Activated naive CD8-positive, alpha-beta T cell treated with anti-CD3 and anti-CD28 coated beads for 36 hours (primary cell): ENCODE measurements at regions not wholly inside any gene's neighbourhood (a gene's known extent, or its start where the extent isn't known, plus 50 kb on each side); places are given as distances from the start of the nearest gene placed in this dataset.
"Not testable (repeated sequence)": the region's sequence is repeated elsewhere in the genome, so short reads cannot be mapped to it uniquely, and the experiment has no call there.

Experiments used
- DNase-seq: peaks from one replicate; pipeline ENCODE4 v3.0.0; 2021
- H3K27ac Mint-ChIP-seq: one replicate; pipeline ENCODE4 v1.8.0; 2022; ENCODE audit warnings: mild to moderate bottlenecking, moderate library complexity, mixed read lengths
- H3K27me3 Mint-ChIP-seq: one replicate; pipeline ENCODE4 v1.8.0; 2022; ENCODE audit warnings: mild to moderate bottlenecking, mixed read lengths
- H3K36me3 Mint-ChIP-seq: one replicate; pipeline ENCODE4 v1.8.0; 2021; ENCODE audit warnings: mild to moderate bottlenecking, mixed read lengths
- H3K4me1 Mint-ChIP-seq: one replicate; pipeline ENCODE4 v1.8.0; 2021; ENCODE audit warnings: mixed read lengths
- H3K4me3 Mint-ChIP-seq: one replicate; pipeline ENCODE4 v1.8.0; 2022; ENCODE audit warnings: mild to moderate bottlenecking, moderate library complexity, mixed read lengths
- H3K9me3 Mint-ChIP-seq: one replicate; pipeline ENCODE4 v1.8.0; 2022; ENCODE audit warnings: mixed read lengths

DNA sequence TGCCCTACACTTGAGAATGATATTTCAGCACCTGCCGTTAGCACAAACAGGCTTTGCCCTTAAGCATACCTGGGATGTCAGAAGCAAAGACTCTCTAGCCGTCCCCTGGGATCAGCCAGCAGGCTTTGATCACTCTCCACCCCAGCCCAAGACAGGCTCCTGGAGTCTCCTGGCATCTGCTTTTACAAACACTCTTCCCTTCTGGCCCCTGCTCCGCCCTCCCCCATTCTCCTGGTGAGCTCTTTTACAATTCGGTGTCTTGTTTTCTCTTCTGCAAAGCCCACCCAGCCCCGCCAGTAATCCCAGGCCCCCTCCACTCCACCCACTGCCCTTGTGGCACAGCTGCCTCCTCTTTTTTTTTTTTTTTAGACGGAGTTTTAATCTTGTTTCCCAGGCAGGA, 50.4 kb downstream of the KATNIP start:
- Mint-ChIP-seq H3K9me3 (no peaks in the 10 kb centered on the region), H3K27me3 (no peaks in the 10 kb centered on the region), H3K27ac (no peak overlapping the region)

GRCh38 chr16:27602103-27602502, 52.2 kb downstream of the KATNIP start:
- DNase-seq, result no peak
- Mint-ChIP-seq H3K4me3 (no peak overlapping the region), H3K36me3 (peaks cover 3% of the 10 kb centered on the region), H3K9me3 (no peaks in the 10 kb centered on the region), H3K4me1 (no peaks in the 10 kb centered on the region), H3K27me3 (no peaks in the 10 kb centered on the region), H3K27ac (no peak overlapping the region)

More for the DNA sequence above, 50.4 kb downstream of the KATNIP start:
- DNase-seq, result no peak
- H3K36me3 Mint-ChIP-seq, result peaks cover 3% of the 10 kb centered on the region
- H3K4me1 Mint-ChIP-seq, result no peaks in the 10 kb centered on the region
- no peak overlapping the region for H3K4me3 Mint-ChIP-seq

GRCh38 chr16:27605500-27606106, 55.7 kb downstream of the KATNIP start:
- H3K9me3 Mint-ChIP-seq, H3K27me3 Mint-ChIP-seq, DNase-seq, H3K36me3 Mint-ChIP-seq, H3K4me1 Mint-ChIP-seq, H3K27ac Mint-ChIP-seq, H3K4me3 Mint-ChIP-seq: not testable (repeated sequence)

DNA sequence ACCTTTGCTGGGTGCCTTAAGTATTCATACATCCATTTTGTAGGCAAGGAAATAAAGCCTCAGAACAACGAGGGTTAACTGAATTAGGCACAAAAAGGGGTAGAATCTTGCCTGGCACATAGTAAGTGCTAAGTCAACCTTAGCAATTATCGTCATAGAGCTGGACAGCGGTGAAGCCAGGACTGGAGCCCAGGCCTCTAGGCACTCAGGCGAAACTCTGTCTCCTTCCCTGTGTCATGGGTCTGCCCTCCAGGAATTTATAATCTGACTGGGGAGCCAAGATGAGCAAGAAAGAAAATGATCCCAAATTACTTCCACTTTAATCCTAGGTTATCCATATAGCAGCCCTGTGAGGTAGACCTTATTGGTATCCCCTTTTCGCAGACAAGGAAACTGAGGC, 61.4 kb downstream of the KATNIP start:
- no peak overlapping the region for H3K27ac Mint-ChIP-seq
- H3K4me3 Mint-ChIP-seq, result no peak overlapping the region
- no peak for DNase-seq
- peaks cover 2% of the 10 kb centered on the region for H3K36me3 Mint-ChIP-seq
- H3K9me3 Mint-ChIP-seq, result no peaks in the 10 kb centered on the region
- no peaks in the 10 kb centered on the region for H3K4me1 Mint-ChIP-seq
- H3K27me3 Mint-ChIP-seq, result no peaks in the 10 kb centered on the region

DNA sequence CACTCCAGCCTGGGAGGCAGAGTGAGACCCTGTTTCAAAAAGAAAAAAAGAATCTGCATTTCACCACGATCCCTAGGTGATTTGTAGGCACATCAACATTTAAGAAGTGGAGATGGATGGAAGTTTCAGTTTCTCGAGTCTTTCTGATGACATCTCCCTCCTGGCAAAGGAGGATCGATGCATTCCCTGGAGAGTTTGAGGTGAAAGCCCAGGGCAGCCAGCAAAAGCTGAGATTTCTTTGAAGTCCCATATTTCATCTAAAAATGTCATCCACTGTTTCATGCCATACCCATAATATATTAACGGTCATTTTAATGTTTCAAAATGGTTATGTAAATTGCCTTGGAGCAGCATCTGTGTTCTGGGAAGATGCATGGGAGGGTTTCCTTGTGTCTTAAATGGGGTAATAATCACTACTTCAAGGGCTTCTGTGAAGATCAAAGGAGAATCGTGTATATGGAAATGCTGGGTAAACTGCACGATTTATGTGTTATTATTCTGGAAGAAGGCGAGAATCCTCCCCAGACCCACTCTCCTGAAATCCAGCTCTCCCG, 63.4 kb downstream of the KATNIP start:
- H3K4me1 Mint-ChIP-seq, result no peaks in the 10 kb centered on the region

GRCh38 chr16:27617665-27618064, 67.7 kb downstream of the KATNIP start:
- DNase-seq, result no peak
- no peaks in the 10 kb centered on the region for H3K27me3 Mint-ChIP-seq
- no peaks in the 10 kb centered on the region for H3K4me1 Mint-ChIP-seq
- H3K27ac Mint-ChIP-seq, result no peak overlapping the region
- peaks cover 1% of the 10 kb centered on the region for H3K9me3 Mint-ChIP-seq
- peaks cover 10% of the 10 kb centered on the region for H3K36me3 Mint-ChIP-seq
- H3K4me3 Mint-ChIP-seq, result no peak overlapping the region

More for the DNA sequence above, 63.4 kb downstream of the KATNIP start:
- Mint-ChIP-seq H3K4me3 (no peak overlapping the region), H3K27ac (no peak overlapping the region), H3K9me3 (no peaks in the 10 kb centered on the region), H3K27me3 (no peaks in the 10 kb centered on the region), H3K36me3 (peaks cover 1% of the 10 kb centered on the region)
- no peak for DNase-seq

DNA sequence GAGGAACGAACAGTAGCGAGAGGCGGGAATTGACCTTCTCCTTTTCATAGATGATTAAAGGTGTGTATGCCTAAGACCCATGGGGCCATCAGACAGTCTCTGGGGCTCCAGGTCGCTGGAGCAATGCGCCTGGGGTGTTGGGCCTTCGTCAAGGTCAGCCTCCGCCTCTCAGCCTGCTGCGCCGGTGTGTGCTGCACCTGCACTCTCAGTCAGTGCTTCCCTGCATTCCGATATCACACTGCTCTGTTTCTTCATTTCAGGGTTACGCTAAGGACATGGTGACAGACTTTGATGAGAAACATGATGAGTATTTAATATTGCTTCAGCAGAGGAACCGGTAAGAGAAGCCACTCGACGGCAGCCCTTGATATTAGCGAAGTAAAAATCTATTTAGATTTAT, 68.2 kb downstream of the KATNIP start:
- no peaks in the 10 kb centered on the region for H3K27me3 Mint-ChIP-seq
- H3K27ac Mint-ChIP-seq, result no peak overlapping the region
- DNase-seq, result no peak
- no peaks in the 10 kb centered on the region for H3K4me1 Mint-ChIP-seq
- H3K4me3 Mint-ChIP-seq, result no peak overlapping the region
- H3K36me3 Mint-ChIP-seq, result peaks cover 10% of the 10 kb centered on the region
- peaks cover 1% of the 10 kb centered on the region for H3K9me3 Mint-ChIP-seq

DNA sequence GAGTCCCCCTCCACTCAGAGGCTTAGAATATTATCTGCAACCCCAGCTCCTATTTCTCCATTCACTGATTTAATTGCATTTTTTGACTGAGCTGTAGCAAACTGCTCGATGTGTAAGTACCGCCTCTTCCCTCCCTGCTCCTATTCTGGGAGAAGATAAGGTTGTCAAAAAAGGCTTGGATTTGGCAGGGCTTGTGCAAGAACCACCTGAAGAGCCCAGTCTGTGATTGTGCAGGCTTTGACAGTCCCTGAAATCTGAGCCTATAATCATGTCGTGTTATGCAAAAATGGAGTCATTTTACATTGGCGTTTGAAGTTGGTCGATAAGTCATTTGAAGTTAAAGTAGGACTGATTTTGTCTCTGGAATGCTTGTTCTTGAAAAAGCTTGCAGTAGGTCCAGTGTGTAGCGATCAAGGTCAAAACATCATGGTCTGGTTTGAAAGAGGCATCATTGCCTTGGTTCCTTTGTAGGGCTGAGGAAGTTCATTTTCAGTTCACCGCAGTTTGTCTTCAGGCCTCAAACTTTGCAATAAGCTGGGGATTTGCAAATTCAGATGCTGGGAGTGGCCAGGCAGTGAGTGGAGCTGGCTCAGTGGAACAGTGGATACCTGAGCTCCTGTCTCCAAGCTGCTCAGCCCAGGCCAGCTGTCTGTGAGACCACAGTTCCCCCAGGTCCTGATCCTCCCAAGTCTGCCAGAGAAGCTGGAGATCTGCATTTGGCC, 68.8 kb downstream of the KATNIP start:
- peaks cover 1% of the 10 kb centered on the region for H3K9me3 Mint-ChIP-seq
- no peak for DNase-seq
- no peaks in the 10 kb centered on the region for H3K27me3 Mint-ChIP-seq
- no peak overlapping the region for H3K27ac Mint-ChIP-seq
- no peaks in the 10 kb centered on the region for H3K4me1 Mint-ChIP-seq
- H3K4me3 Mint-ChIP-seq, result no peak overlapping the region
- peaks cover 10% of the 10 kb centered on the region for H3K36me3 Mint-ChIP-seq

DNA sequence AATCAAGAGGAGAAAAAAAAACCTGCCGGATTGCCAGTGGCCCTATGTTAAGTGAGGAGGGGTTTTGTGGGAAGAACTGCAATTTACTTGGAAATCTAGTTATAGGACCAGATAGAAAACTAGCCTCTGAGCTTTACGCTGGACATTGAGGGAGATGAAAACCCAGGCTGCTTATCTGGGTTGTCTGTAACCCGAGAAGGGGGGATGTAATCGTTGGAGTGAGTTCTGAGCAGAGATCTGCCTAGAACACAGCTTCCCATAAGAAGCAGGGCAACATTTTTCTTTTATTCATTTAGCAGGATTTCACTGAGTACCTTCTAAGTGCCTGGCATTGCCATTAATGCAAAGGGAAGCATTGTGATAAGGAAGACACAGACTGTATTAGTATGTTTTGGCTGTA, 70.6 kb downstream of the KATNIP start:
- no peak for DNase-seq
- Mint-ChIP-seq H3K27me3 (no peaks in the 10 kb centered on the region), H3K36me3 (peaks cover 10% of the 10 kb centered on the region), H3K9me3 (peaks cover 1% of the 10 kb centered on the region), H3K4me1 (no peaks in the 10 kb centered on the region), H3K27ac (no peak overlapping the region), H3K4me3 (no peak overlapping the region)

- Mint-ChIP-seq H3K27me3 (no peaks in the 10 kb centered on the region), H3K4me3 (no peak overlapping the region), H3K36me3 (peaks cover 9% of the 10 kb centered on the region), H3K4me1 (no peaks in the 10 kb centered on the region), H3K27ac (no peak overlapping the region), H3K9me3 (peaks cover 1% of the 10 kb centered on the region)
- DNase-seq, result no peak
These were observed 74.5 kb downstream of the KATNIP start for GRCh38 chr16:27624154-27625049.

DNA sequence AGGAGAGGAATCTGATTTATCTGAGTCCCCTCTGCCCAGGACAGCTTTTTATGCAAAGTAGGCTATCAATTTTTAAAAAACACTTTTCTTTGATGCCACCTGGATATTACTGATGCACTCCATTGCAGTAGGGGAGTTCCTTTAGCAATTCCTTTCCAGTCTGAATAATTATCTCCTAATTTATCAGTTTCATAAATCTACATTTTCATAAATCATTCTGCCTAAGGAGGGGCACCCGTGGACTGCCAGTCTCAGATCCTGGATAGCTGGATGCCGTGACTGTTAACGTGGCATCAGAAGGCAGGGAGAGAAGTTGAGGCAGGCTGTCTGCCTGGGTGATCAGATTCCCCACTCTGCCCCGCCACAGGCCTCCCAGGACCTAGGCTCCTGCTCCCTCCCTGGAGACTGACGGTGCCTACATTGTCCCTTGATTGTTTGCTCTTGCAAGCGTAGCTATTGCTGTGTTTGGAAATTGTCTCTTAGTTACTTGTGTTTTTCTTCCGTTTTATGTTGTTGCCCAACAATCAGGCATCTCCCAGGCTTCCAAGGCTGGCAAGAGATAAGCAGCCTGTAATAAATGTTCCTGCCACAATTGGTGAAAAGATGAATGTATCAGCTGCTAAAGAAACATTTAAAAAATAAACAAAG, 75.2 kb downstream of the KATNIP start:
- Mint-ChIP-seq H3K4me1 (no peaks in the 10 kb centered on the region), H3K9me3 (peaks cover 1% of the 10 kb centered on the region), H3K27ac (no peak overlapping the region), H3K27me3 (no peaks in the 10 kb centered on the region), H3K4me3 (no peak overlapping the region), H3K36me3 (peaks cover 3% of the 10 kb centered on the region)
- no peak for DNase-seq

- H3K27me3 Mint-ChIP-seq, result no peaks in the 10 kb centered on the region
These were observed 77.2 kb downstream of the KATNIP start for GRCh38 chr16:27627136-27627535.

DNA sequence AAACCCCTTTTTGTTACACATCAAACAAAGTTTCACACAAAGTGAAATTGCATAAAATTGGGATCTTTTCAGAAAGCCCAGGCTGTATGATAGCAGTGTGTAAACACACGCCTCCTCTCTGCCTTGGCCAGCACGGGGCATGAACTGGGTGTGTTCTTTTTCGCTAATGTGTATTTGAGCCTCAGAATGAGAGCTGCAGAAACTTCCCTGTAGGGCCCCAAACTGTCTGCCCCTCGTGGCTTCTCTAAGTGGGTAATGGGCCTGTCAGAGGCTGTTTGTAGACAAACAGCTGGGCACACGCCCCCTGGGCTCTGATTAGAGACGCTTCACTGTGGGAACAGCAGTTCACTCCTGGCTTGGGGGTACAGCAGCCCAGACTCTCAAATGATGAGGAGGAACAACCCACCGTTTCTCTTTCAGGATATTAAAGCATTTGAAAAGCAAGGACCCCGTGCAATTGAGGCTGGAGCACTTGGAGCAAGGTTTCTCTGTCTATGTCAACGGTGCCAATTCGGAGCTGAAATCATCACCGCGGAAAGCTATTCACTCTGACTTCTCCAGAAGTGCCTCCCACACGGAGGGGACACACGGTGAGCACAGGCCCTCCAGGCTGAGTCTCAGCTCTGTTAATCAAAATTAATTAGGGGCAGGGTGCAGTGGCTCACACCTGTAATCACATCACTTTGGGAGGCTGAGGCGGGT, 78.4 kb downstream of the KATNIP start:
- no peaks in the 10 kb centered on the region for H3K27me3 Mint-ChIP-seq
- H3K36me3 Mint-ChIP-seq, result peaks cover 8% of the 10 kb centered on the region
- H3K27ac Mint-ChIP-seq, result no peak overlapping the region
- DNase-seq, result no peak
- no peaks in the 10 kb centered on the region for H3K9me3 Mint-ChIP-seq
- no peak overlapping the region for H3K4me3 Mint-ChIP-seq
- H3K4me1 Mint-ChIP-seq, result no peaks in the 10 kb centered on the region

More at GRCh38 chr16:27627136-27627535, 77.2 kb downstream of the KATNIP start:
- H3K4me3 Mint-ChIP-seq, result no peak overlapping the region
- no peak overlapping the region for H3K27ac Mint-ChIP-seq
- H3K4me1 Mint-ChIP-seq, result no peaks in the 10 kb centered on the region
- H3K36me3 Mint-ChIP-seq, result peaks cover 8% of the 10 kb centered on the region
- H3K9me3 Mint-ChIP-seq, result no peaks in the 10 kb centered on the region
- no peak for DNase-seq

GRCh38 chr16:27628943-27629462, 79.1 kb downstream of the KATNIP start:
- H3K27me3 Mint-ChIP-seq, H3K4me1 Mint-ChIP-seq, H3K27ac Mint-ChIP-seq, H3K9me3 Mint-ChIP-seq, H3K36me3 Mint-ChIP-seq, DNase-seq, H3K4me3 Mint-ChIP-seq: not testable (repeated sequence)
